ENCODE measurements at regions not wholly inside any gene's neighbourhood (a gene's known extent, or its start where the extent isn't known, plus 50 kb on each side); places are given as distances from the start of the nearest gene placed in this dataset.

- peaks cover 0 to 6% (median under 1%) of the 10 kb centered on the region in 7 donors for H3K9me3 Mint-ChIP-seq
- Histone ChIP-seq H2AFZ (ENCODE audit: insufficient read depth, low read depth, low read length, poor library complexity, severe bottlenecking) (no peak overlapping the region), H3K4me2 (replicated peaks; ENCODE audit: extremely low read depth, low read length, poor library complexity, severe bottlenecking) (no peak overlapping the region), H3K9me3 (replicated peaks in 1 of 2; ENCODE audit: control insufficient read depth in 1 of 2, insufficient read depth in 1 of 2, low read length in 2 of 2) (no peaks in the 10 kb centered on the region), H3K79me2 (ENCODE audit: insufficient read depth, low read length) (no peaks in the 10 kb centered on the region), H3K36me3 (replicated peaks in 1 of 2; ENCODE audit: control insufficient read depth in 1 of 2, insufficient read depth in 2 of 2, low read length in 2 of 2) (no peaks in the 10 kb centered on the region), H3K27ac (ENCODE audit: low read depth in 1 of 2, low read length in 2 of 2) (no peak overlapping the region), H3K4me3 (replicated peaks in 1 of 3; ENCODE audit: low read depth in 2 of 3, low read length in 3 of 3) (no peak overlapping the region), H3K9ac (ENCODE audit: insufficient read depth, low read length, poor library complexity, severe bottlenecking) (no peak overlapping the region), H3K27me3 (ENCODE audit: control insufficient read depth in 2 of 2, insufficient read depth in 2 of 2, low read length in 2 of 2) (no peaks in the 10 kb centered on the region), H4K20me1 (ENCODE audit: insufficient read depth, low read length) (no peaks in the 10 kb centered on the region), H3K4me1 (ENCODE audit: control insufficient read depth in 1 of 2, insufficient read depth in 2 of 2, low read length in 2 of 2) (no peaks in the 10 kb centered on the region)
- no peaks in the 10 kb centered on the region for H3K4me1 Mint-ChIP-seq
- peaks cover 0 to 1% (median 0%) of the 10 kb centered on the region in 3 donors for H3K27me3 Mint-ChIP-seq (ENCODE audit: low read depth in 3 of 3)
- intact Hi-C loops (cut with micrococcal nuclease), result no loop called here
- TF ChIP-seq CTCF (IDR thresholded peaks at IDR 0.05), result no peak
- DNase-seq, result no peak
- no peaks in the 10 kb centered on the region for H3K36me3 Mint-ChIP-seq
- H3K27ac Mint-ChIP-seq, result no peak overlapping the region
- 95% methylated on average over 4 of the region's 7 CpGs for WGBS (ENCODE audit: insufficient coverage)
- H3K4me3 Mint-ChIP-seq, result no peak overlapping the region
Measured at GRCh38 chr13:47081246-47081645, 184.4 kb upstream of the HTR2A start.

GRCh38 chr13:47080621-47081020 lies 183.8 kb upstream of the HTR2A start:
- Histone ChIP-seq H3K4me3 (replicated peaks in 1 of 3; ENCODE audit: low read depth in 2 of 3, low read length in 3 of 3) (no peak overlapping the region), H4K20me1 (ENCODE audit: insufficient read depth, low read length) (no peaks in the 10 kb centered on the region), H3K4me1 (ENCODE audit: control insufficient read depth in 1 of 2, insufficient read depth in 2 of 2, low read length in 2 of 2) (no peaks in the 10 kb centered on the region), H3K4me2 (replicated peaks; ENCODE audit: extremely low read depth, low read length, poor library complexity, severe bottlenecking) (no peak overlapping the region), H3K27me3 (ENCODE audit: control insufficient read depth in 2 of 2, insufficient read depth in 2 of 2, low read length in 2 of 2) (no peaks in the 10 kb centered on the region), H3K79me2 (ENCODE audit: insufficient read depth, low read length) (no peaks in the 10 kb centered on the region), H2AFZ (ENCODE audit: insufficient read depth, low read depth, low read length, poor library complexity, severe bottlenecking) (no peak overlapping the region), H3K36me3 (replicated peaks in 1 of 2; ENCODE audit: control insufficient read depth in 1 of 2, insufficient read depth in 2 of 2, low read length in 2 of 2) (no peaks in the 10 kb centered on the region), H3K27ac (ENCODE audit: low read depth in 1 of 2, low read length in 2 of 2) (no peak overlapping the region), H3K9ac (ENCODE audit: insufficient read depth, low read length, poor library complexity, severe bottlenecking) (no peak overlapping the region), H3K9me3 (replicated peaks in 1 of 2; ENCODE audit: control insufficient read depth in 1 of 2, insufficient read depth in 1 of 2, low read length in 2 of 2) (no peaks in the 10 kb centered on the region)
- H3K4me1 Mint-ChIP-seq, result no peaks in the 10 kb centered on the region
- no peak for TF ChIP-seq CTCF (IDR thresholded peaks at IDR 0.05)
- intact Hi-C loops (cut with micrococcal nuclease), result no loop called here
- H3K9me3 Mint-ChIP-seq, result peaks cover 2 to 8% (median 4%) of the 10 kb centered on the region in 7 donors
- H3K36me3 Mint-ChIP-seq, result no peaks in the 10 kb centered on the region
- no peak overlapping the region for H3K27ac Mint-ChIP-seq
- H3K27me3 Mint-ChIP-seq (ENCODE audit: low read depth in 3 of 3), result peaks cover 0 to 1% (median 0%) of the 10 kb centered on the region in 3 donors
- H3K4me3 Mint-ChIP-seq, result no peak overlapping the region
- no peak for DNase-seq
- WGBS (ENCODE audit: insufficient coverage), result no CpG with 5 or more reads among the region's 2 CpGs
